ENCODE measurements at regions not wholly inside any gene's neighbourhood (a gene's known extent, or its start where the extent isn't known, plus 50 kb on each side); places are given as distances from the start of the nearest gene placed in this dataset.

DNA sequence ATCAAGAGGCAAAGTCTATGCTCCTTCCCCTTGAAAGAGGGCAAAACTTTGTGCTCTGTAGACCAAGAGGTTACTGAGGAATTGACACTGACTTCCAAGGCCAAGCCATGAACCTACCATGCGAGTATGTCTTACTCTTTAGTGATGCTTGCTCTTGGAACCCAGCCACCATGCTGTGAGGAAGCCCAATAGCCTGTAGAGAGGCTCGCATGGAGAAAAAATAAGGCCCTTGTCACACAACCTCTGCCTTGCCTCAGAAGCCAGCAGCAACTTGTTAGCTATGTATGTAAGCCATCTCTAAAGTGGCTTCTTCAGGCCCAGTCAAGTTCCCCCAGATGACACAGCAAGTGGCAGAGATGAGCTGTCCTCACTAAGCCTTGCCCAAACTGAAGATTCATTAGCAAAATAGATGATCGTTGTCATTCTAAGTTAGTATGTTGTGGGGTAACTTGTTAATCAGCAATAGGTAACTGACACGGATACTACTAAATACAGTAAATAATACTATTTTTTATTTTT is 66.1 kb upstream of the RGPD5 start:
- Histone ChIP-seq H2AFZ (no peak overlapping the region), H3K79me2 (replicated peaks; ENCODE audit: insufficient read depth) (no peaks in the 10 kb centered on the region), H3K4me2 (no peak overlapping the region), H4K20me1 (replicated peaks; ENCODE audit: insufficient read depth) (no peaks in the 10 kb centered on the region), H3K27me3 (ENCODE audit: insufficient read depth) (no peaks in the 10 kb centered on the region), H3F3A (replicated peaks; ENCODE audit: low read depth) (no peaks in the 10 kb centered on the region), H3K4me3 (no peak overlapping the region), H3K9me2 (ENCODE audit: insufficient read depth) (no peaks in the 10 kb centered on the region), H3K4me1 (ENCODE audit: insufficient read depth) (no peaks in the 10 kb centered on the region), H3K36me3 (ENCODE audit: insufficient read depth) (no peaks in the 10 kb centered on the region), H3K27ac (ENCODE audit: low read depth) (no peak overlapping the region)
- Mint-ChIP-seq H3K4me3 (no peak overlapping the region), H3K9me3 (no peaks in the 10 kb centered on the region), H3K36me3 (ENCODE audit: low read depth) (no peaks in the 10 kb centered on the region), H3K27me3 (ENCODE audit: insufficient read depth, low read depth, poor library complexity) (peaks cover 1% of the 10 kb centered on the region), H3K4me1 (no peaks in the 10 kb centered on the region), H3K27ac (no peak overlapping the region)
- TF ChIP-seq, protein P1, sequence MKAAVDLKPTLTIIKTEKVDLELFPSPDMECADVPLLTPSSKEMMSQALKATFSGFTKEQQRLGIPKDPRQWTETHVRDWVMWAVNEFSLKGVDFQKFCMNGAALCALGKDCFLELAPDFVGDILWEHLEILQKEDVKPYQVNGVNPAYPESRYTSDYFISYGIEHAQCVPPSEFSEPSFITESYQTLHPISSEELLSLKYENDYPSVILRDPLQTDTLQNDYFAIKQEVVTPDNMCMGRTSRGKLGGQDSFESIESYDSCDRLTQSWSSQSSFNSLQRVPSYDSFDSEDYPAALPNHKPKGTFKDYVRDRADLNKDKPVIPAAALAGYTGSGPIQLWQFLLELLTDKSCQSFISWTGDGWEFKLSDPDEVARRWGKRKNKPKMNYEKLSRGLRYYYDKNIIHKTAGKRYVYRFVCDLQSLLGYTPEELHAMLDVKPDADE (IDR thresholded peaks at IDR 0.05): no peak
- no peak for TF ChIP-seq EZH2phosphoT487 (IDR thresholded peaks at IDR 0.05; ENCODE audit: unreplicated experiment)
- no peak for TF ChIP-seq ZNF462 (CRISPR knock-in tag; IDR thresholded peaks at IDR 0.05)
- TF ChIP-seq ZNF331 (CRISPR knock-in tag; IDR thresholded peaks at IDR 0.05; ENCODE audit: low read depth): no peak
- TF ChIP-seq POLR2AphosphoS5 (IDR thresholded peaks at IDR 0.05; ENCODE audit: low read depth): no peak
- TF ChIP-seq STAT1 (IDR thresholded peaks at IDR 0.05; ENCODE audit: unreplicated experiment): no peak
- no peak for TF ChIP-seq NANOG (IDR thresholded peaks at IDR 0.05; ENCODE audit: borderline replicate concordance)
- no peak for TF ChIP-seq EZH2 (IDR thresholded peaks at IDR 0.05; ENCODE audit: low read depth, unreplicated experiment)
- no peak for TF ChIP-seq JUNB (IDR thresholded peaks at IDR 0.05; ENCODE audit: unreplicated experiment)
- TF ChIP-seq, protein P2, sequence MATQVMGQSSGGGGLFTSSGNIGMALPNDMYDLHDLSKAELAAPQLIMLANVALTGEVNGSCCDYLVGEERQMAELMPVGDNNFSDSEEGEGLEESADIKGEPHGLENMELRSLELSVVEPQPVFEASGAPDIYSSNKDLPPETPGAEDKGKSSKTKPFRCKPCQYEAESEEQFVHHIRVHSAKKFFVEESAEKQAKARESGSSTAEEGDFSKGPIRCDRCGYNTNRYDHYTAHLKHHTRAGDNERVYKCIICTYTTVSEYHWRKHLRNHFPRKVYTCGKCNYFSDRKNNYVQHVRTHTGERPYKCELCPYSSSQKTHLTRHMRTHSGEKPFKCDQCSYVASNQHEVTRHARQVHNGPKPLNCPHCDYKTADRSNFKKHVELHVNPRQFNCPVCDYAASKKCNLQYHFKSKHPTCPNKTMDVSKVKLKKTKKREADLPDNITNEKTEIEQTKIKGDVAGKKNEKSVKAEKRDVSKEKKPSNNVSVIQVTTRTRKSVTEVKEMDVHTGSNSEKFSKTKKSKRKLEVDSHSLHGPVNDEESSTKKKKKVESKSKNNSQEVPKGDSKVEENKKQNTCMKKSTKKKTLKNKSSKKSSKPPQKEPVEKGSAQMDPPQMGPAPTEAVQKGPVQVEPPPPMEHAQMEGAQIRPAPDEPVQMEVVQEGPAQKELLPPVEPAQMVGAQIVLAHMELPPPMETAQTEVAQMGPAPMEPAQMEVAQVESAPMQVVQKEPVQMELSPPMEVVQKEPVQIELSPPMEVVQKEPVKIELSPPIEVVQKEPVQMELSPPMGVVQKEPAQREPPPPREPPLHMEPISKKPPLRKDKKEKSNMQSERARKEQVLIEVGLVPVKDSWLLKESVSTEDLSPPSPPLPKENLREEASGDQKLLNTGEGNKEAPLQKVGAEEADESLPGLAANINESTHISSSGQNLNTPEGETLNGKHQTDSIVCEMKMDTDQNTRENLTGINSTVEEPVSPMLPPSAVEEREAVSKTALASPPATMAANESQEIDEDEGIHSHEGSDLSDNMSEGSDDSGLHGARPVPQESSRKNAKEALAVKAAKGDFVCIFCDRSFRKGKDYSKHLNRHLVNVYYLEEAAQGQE (IDR thresholded peaks at IDR 0.05; ENCODE audit: unreplicated experiment): no peak
- TF ChIP-seq CTCF (conservative IDR thresholded peaks at IDR 0.05; ENCODE audit: low read depth in 2 of 2): no peak
- TF ChIP-seq CREB1 (CRISPR knock-in tag; IDR thresholded peaks at IDR 0.05; ENCODE audit: low read depth): no peak
- TF ChIP-seq ZNF114 (CRISPR knock-in tag; IDR thresholded peaks at IDR 0.05): no peak
- DNase-seq (ENCODE audit: low spot score): no peak
- ATAC-seq: no peak
